Gastroesophageal sphincter (tissue), 4 donors: ENCODE measurements at regions not wholly inside any gene's neighbourhood (a gene's known extent, or its start where the extent isn't known, plus 50 kb on each side); places are given as distances from the start of the nearest gene placed in this dataset.

Source experiments
- ATAC-seq: fragments of 150-250 bp; one replicate; pipeline ENCODE4 v1.9.1; 2016; ENCODE audit warnings: mild to moderate bottlenecking, moderate library complexity
- H3K27ac ChIP-seq, 4 donors: fragments of 200-600 bp; sonication (generic) in 3 of 4; 1 replicate in 3 of 4; 2 replicates in 1 of 4; pipeline ENCODE4 v1.5.1; 2016 to 2019
- H3K27me3 ChIP-seq: fragments of 200-600 bp; sonication (generic); one replicate; pipeline ENCODE4 v1.5.1; 2019
- H3K36me3 ChIP-seq, 2 donors: fragments of 200-600 bp; sonication (generic); one replicate each; pipeline ENCODE4 v1.5.1; 2019; ENCODE audit warnings: control low read depth in 1 of 2
- H3K4me1 ChIP-seq, 3 donors: fragments of 200-600 bp; sonication (generic); 1 replicate in 2 of 3; 2 replicates in 1 of 3; pipeline ENCODE4 v1.5.1; 2016 to 2019; ENCODE audit warnings: control low read depth in 2 of 3
- H3K4me3 ChIP-seq, 2 donors: fragments of 200-600 bp; sonication (generic); one replicate each; pipeline ENCODE4 v1.5.1; 2019; ENCODE audit warnings: mild to moderate bottlenecking in 1 of 2, moderate library complexity in 1 of 2
- H3K9me3 ChIP-seq, 3 donors: fragments of 200-600 bp; sonication (generic); one replicate each; pipeline ENCODE4 v1.5.1; 2017 to 2019; ENCODE audit warnings: control low read depth in 2 of 3
- EP300 ChIP-seq: sonication (generic); formaldehyde crosslinking; IDR thresholded peaks from one replicate; pipeline ENCODE4 v1.6.1; 2017; ENCODE audit warnings: antibody characterized with exemption, mild to moderate bottlenecking
- POLR2A ChIP-seq, 2 donors: fragments of 450-650 bp; IDR thresholded peaks; one replicate each; pipeline ENCODE4 v1.6.1; 2017; ENCODE audit warnings: antibody characterized with exemption in 2 of 2, mild to moderate bottlenecking in 2 of 2, moderate library complexity in 1 of 2
- POLR2AphosphoS5 ChIP-seq: sonication (generic); formaldehyde crosslinking; IDR thresholded peaks from one replicate; pipeline ENCODE4 v1.6.1; 2017; ENCODE audit warnings: antibody characterized with exemption
- WGBS, 2 donors: methylation state at CpG; one replicate each; pipeline ENCODE4 v1.1.5; 2018; ENCODE audit warnings: low coverage in 1 of 2; 5-methylcytosine and 5-hydroxymethylcytosine counted together
- TF ChIP-seq, protein P1 (sequence below), 4 experiments: fragments of 200-600 bp in 2 of 4; fragments of 450-650 bp in 2 of 4; sonication (generic) in 1 of 4; IDR thresholded peaks; one replicate each; pipeline ENCODE4 v1.5.1; 2017 to 2019; ENCODE audit warnings: antibody characterized with exemption in 4 of 4, mild to moderate bottlenecking in 2 of 4, moderate library complexity in 2 of 4

DNA sequence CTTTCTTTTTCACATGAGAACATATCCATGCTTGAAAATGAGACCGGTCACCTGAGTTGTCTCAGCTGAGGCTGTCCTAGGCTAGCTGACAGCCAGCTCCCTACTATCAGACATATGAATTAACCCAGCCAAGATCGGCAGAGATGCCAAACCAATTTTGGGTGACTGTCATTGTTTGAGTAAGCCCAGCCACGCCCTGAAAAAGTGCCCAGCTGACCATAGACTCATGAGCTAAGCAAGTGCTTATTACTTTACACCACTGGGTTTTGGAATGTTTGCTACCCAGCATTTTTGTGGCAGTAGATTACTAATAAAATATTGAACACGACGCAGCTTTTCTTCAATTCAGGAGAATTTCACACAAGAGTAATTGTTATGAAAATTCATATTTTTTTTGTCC lies 265.2 kb upstream of the LYZL1 start:
- H3K36me3 ChIP-seq = no peaks in the 10 kb centered on the region
- ATAC-seq = no peak
- no peaks in the 10 kb centered on the region for H3K9me3 ChIP-seq
- no peaks in the 10 kb centered on the region for H3K4me1 ChIP-seq
- no peak overlapping the region for H3K27ac ChIP-seq
- H3K4me3 ChIP-seq = no peak overlapping the region
- WGBS, 2 donors = 75 to 100% methylated on average over 1 to 4 of the region's 5 CpGs
- H3K27me3 ChIP-seq = peaks cover 6% of the 10 kb centered on the region
- TF ChIP-seq POLR2A (IDR thresholded peaks at IDR 0.05) (no peak), POLR2AphosphoS5 (no peak), EP300 (no peak)
- TF ChIP-seq, protein P1, sequence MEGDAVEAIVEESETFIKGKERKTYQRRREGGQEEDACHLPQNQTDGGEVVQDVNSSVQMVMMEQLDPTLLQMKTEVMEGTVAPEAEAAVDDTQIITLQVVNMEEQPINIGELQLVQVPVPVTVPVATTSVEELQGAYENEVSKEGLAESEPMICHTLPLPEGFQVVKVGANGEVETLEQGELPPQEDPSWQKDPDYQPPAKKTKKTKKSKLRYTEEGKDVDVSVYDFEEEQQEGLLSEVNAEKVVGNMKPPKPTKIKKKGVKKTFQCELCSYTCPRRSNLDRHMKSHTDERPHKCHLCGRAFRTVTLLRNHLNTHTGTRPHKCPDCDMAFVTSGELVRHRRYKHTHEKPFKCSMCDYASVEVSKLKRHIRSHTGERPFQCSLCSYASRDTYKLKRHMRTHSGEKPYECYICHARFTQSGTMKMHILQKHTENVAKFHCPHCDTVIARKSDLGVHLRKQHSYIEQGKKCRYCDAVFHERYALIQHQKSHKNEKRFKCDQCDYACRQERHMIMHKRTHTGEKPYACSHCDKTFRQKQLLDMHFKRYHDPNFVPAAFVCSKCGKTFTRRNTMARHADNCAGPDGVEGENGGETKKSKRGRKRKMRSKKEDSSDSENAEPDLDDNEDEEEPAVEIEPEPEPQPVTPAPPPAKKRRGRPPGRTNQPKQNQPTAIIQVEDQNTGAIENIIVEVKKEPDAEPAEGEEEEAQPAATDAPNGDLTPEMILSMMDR (IDR thresholded peaks at IDR 0.05) = no peak

- H3K36me3 ChIP-seq = no peaks in the 10 kb centered on the region
- H3K4me1 ChIP-seq = no peaks in the 10 kb centered on the region
- 69 to 81% methylated on average over 8 to 9 of the region's 10 CpGs for WGBS, 2 donors
- no peak for ATAC-seq
- H3K27me3 ChIP-seq = peaks cover 6% of the 10 kb centered on the region
- no peaks in the 10 kb centered on the region for H3K9me3 ChIP-seq
- no peak overlapping the region for H3K4me3 ChIP-seq
- no peak overlapping the region for H3K27ac ChIP-seq
- TF ChIP-seq EP300 = no peak
- TF ChIP-seq POLR2AphosphoS5 = no peak
- no peak for TF ChIP-seq POLR2A (IDR thresholded peaks at IDR 0.05)
- TF ChIP-seq, protein P1 (IDR thresholded peaks at IDR 0.05) = no peak
Observed at GRCh38 chr10:29026065-29026797, 262.6 kb upstream of the LYZL1 start.

- Histone ChIP-seq H3K4me1 (no peaks in the 10 kb centered on the region), H3K27ac (no peak overlapping the region), H3K9me3 (no peaks in the 10 kb centered on the region), H3K36me3 (no peaks in the 10 kb centered on the region), H3K4me3 (no peak overlapping the region), H3K27me3 (peaks cover 6% of the 10 kb centered on the region)
- TF ChIP-seq POLR2AphosphoS5 (no peak), EP300 (no peak), POLR2A (IDR thresholded peaks at IDR 0.05) (no peak)
- TF ChIP-seq, protein P1 (IDR thresholded peaks at IDR 0.05) = no peak
- 59 to 70% methylated on average over 4 to 5 of the region's 5 CpGs for WGBS, 2 donors
- ATAC-seq = no peak
Observed at GRCh38 chr10:29026802-29027580, 261.9 kb upstream of the LYZL1 start.

DNA sequence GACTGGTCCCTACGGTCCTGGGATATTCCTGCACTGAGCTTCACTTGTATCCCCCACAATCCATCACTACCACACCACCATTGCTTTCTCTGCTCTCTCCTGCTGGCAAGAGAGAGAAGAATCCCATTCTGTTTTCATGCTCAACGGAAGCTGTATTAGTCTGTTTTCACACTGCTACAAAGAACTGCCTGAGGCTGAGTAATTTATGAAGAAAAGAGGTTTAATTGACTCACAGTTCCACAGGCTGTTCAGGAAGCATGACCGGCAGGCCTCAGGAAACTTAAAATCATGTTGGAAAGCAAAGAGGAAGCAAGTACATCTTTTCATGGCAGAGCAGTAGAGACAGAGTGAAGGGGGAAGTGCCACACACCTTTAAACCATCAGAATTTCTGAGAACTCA lies 260.4 kb upstream of the LYZL1 start:
- ATAC-seq = no peak
- Histone ChIP-seq H3K27me3 (peaks cover 6% of the 10 kb centered on the region), H3K4me3 (no peak overlapping the region), H3K4me1 (no peaks in the 10 kb centered on the region), H3K9me3 (no peaks in the 10 kb centered on the region), H3K27ac (no peak overlapping the region), H3K36me3 (no peaks in the 10 kb centered on the region)
- TF ChIP-seq, protein P1 (IDR thresholded peaks at IDR 0.05) = no peak
- TF ChIP-seq POLR2A (IDR thresholded peaks at IDR 0.05) (no peak), EP300 (no peak), POLR2AphosphoS5 (no peak)
- WGBS, 2 donors = 75 to 79% methylated on average over 2 to 3 of the region's 3 CpGs

- H3K4me3 ChIP-seq = no peak overlapping the region
- H3K9me3 ChIP-seq = no peaks in the 10 kb centered on the region
- ATAC-seq = no peak
- TF ChIP-seq POLR2A (IDR thresholded peaks at IDR 0.05) = no peak
- TF ChIP-seq, protein P1 (IDR thresholded peaks at IDR 0.05) = no peak
- no peak for TF ChIP-seq EP300
- H3K27me3 ChIP-seq = no peaks in the 10 kb centered on the region
- H3K36me3 ChIP-seq = no peaks in the 10 kb centered on the region
- no peak overlapping the region for H3K27ac ChIP-seq
- no peaks in the 10 kb centered on the region for H3K4me1 ChIP-seq
Observed at GRCh38 chr10:29030900-29031299, 258.0 kb upstream of the LYZL1 start.
